GM13976 (cell line): ENCODE measurements at regions not wholly inside any gene's neighbourhood (a gene's known extent, or its start where the extent isn't known, plus 50 kb on each side); places are given as distances from the start of the nearest gene placed in this dataset.

Source experiments
- DNase-seq: peaks from one replicate; pipeline ENCODE4 v3.0.0; 2012; ENCODE audit warnings: low spot score
- CTCF ChIP-seq: IDR thresholded peaks from 2 replicates; pipeline ENCODE4 v1.5.1; 2012; ENCODE audit warnings: borderline replicate concordance, mild to moderate bottlenecking; ENCODE audit not compliant: insufficient read depth; ENCODE audit errors: extremely low read depth, missing control alignments, control extremely low read depth
- in situ Hi-C: fragments of 300-500 bp; cut with MboI; formaldehyde crosslinking; loops from one replicate; pipeline ENCODE4 v1.12.0; 2022; ENCODE audit warnings: low sequenced_read_pairs, mixed read lengths, inconsistent platforms; ENCODE audit not compliant: unreplicated experiment

DNA sequence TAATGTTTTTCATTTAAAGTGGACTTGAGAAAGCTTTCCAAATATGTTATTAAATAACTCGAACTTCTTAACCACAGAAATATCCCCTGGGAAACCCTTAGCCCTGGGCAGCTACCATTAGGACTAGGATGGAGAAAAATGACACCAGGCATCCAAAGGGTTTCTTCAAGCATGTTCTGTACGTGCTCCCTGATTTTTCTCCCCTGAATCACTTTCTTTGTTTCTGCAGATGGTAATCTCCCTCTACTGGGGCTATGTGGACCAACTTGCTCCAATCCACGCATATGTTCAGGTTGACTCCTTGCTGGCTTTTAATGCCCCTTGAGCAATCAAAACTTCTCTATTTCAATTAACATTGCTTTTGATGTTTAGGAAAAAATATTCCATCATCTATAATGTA, 312.7 kb upstream of the C1orf87 start:
- TF ChIP-seq CTCF, result no peak
- in situ Hi-C loops, result no loop called here

GRCh38 chr1:60376196-60376595, 302.6 kb upstream of the C1orf87 start:
- no peak for DNase-seq
- TF ChIP-seq CTCF, result no peak
- in situ Hi-C loops, result no loop called here

More for the DNA sequence above, 312.7 kb upstream of the C1orf87 start:
- no peak for DNase-seq

DNA sequence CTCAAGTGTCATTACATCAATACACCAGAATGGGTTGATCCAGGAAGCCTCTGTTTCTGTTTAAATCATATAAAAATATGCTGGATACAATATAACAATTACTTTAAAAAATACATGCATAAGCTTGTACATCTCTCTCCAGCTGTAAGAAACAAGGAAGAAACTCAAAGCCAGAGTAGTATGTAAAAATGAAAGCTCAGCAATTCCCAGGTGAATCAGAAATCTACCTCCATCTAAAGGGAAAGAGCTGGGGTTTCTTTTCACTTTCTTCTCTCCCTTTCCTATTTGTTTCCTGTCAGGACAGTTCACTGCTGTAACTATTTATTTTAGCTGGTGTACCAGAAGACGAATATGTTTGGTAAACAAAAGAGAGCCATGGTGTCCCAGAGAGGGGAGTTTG, 301.0 kb upstream of the C1orf87 start:
- no peak for TF ChIP-seq CTCF
- DNase-seq, result no peak
- in situ Hi-C loops, result no loop called here

GRCh38 chr1:60367532-60367931, 294.0 kb upstream of the C1orf87 start:
- TF ChIP-seq CTCF, result no peak
- in situ Hi-C loops, result no loop called here
- no peak for DNase-seq

DNA sequence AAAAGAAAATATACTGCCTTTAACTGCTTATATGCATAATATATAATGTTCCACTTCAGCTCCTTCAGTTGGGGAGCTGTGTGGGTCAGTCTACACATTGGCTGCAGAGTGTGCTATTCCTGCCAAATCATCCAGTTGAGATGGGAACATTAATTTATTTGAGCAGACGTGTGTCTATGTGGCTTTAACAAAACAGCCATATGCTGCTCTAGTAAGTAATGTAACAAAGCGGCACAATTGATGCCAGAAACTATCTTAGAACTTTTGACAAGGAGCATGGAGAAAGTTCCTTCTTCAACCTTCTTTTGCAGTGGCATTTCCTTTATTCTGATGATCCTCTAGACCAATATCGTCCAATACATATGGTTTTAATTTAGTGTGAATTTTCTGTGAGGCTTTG, 285.9 kb upstream of the C1orf87 start:
- DNase-seq, result no peak
- TF ChIP-seq CTCF, result no peak
- in situ Hi-C loops, result no loop called here

- in situ Hi-C loops, result no loop called here
- DNase-seq, result no peak
- TF ChIP-seq CTCF, result no peak
Observed at GRCh38 chr1:60350531-60350930, 277.0 kb upstream of the C1orf87 start.

DNA sequence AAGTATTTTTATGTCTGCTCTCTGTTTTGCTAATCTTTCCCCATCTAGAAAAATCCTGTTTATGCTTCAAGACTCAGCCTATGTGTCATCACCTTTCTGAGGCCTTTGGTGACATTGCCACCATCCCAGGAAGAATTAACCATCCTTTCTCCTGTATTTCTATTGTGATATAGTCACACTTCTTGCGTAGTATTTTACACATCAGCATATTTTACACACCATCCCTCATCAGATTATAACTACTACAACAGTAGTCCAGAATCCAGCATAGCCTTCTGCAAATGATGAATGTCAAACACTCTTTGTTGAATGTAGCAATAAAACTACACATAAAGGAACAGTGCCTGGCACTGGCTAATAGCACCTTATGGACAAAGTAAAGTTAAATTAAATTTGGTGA, 275.3 kb upstream of the C1orf87 start:
- in situ Hi-C loops, result no loop called here
- no peak for DNase-seq
- no peak for TF ChIP-seq CTCF
